ENCODE measurements at regions not wholly inside any gene's neighbourhood (a gene's known extent, or its start where the extent isn't known, plus 50 kb on each side); places are given as distances from the start of the nearest gene placed in this dataset.

GRCh38 chr13:48801255-48801654 is 147.5 kb downstream of the CYSLTR2 start:
- 72 to 76% methylated on average over 3 of the region's 3 CpGs for WGBS, 2 donors
- no peaks in the 10 kb centered on the region for H3K4me1 ChIP-seq

DNA sequence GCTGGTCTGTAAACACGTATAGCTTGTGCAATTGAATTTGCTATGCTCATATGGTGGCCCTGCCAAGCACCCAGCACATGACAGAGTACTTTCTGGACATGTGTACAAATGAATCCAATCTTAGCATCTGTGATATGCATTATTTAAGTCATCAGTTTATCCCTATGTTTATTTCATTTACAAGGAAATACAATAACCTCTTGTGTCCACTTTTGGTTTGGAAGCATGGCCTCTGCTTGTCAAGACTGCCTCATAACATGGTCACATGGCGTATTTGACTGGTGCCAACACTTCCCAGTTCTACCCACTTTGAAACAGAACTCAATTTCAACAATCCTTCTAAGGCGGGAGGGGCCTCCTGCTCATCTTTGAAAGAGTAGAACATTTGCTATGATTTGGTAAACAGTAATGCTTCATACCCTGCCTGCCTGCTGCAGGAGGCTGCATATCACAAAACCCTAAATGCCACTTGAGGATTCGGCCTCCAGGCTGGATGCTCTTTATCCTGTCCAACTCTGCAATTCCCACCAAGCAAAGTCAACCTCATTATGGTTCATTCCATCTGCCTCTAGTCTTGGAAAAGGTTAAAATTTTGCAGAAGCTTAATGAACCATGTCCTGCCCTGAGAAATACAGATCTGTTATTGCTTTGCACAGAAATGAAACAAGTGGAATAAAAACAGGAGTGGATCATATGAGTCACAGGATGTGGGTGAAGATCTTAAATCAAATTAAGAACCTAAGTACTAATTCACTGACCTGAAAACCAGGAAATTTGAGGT is 151.3 kb downstream of the CYSLTR2 start:
- intact Hi-C loops (cut with DNase I), result no loop called here
- no peak overlapping the region for H3K4me3 ChIP-seq
- no peak overlapping the region for H3K27ac ChIP-seq
- no peak for TF ChIP-seq EP300 (IDR thresholded peaks at IDR 0.05)
- TF ChIP-seq POLR2A (IDR thresholded peaks at IDR 0.05), result no peak
- TF ChIP-seq, protein P1, sequence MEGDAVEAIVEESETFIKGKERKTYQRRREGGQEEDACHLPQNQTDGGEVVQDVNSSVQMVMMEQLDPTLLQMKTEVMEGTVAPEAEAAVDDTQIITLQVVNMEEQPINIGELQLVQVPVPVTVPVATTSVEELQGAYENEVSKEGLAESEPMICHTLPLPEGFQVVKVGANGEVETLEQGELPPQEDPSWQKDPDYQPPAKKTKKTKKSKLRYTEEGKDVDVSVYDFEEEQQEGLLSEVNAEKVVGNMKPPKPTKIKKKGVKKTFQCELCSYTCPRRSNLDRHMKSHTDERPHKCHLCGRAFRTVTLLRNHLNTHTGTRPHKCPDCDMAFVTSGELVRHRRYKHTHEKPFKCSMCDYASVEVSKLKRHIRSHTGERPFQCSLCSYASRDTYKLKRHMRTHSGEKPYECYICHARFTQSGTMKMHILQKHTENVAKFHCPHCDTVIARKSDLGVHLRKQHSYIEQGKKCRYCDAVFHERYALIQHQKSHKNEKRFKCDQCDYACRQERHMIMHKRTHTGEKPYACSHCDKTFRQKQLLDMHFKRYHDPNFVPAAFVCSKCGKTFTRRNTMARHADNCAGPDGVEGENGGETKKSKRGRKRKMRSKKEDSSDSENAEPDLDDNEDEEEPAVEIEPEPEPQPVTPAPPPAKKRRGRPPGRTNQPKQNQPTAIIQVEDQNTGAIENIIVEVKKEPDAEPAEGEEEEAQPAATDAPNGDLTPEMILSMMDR (IDR thresholded peaks at IDR 0.05), result no peak
- TF ChIP-seq POLR2AphosphoS5 (IDR thresholded peaks at IDR 0.05), result no peak
- no peaks in the 10 kb centered on the region for H3K27me3 ChIP-seq
- no peaks in the 10 kb centered on the region for H3K36me3 ChIP-seq
- 82 to 84% methylated on average over 4 of the region's 4 CpGs for WGBS, 2 donors
- no peaks in the 10 kb centered on the region for H3K4me1 ChIP-seq
- DNase-seq, result no peak
- no peaks in the 10 kb centered on the region for H3K9me3 ChIP-seq

More at GRCh38 chr13:48801255-48801654, 147.5 kb downstream of the CYSLTR2 start:
- H3K4me3 ChIP-seq, result no peak overlapping the region
- intact Hi-C loops (cut with DNase I), result no loop called here
- no peak for DNase-seq
- no peaks in the 10 kb centered on the region for H3K9me3 ChIP-seq
- no peaks in the 10 kb centered on the region for H3K36me3 ChIP-seq
- H3K27ac ChIP-seq, result no peak overlapping the region
- TF ChIP-seq, protein P1 (IDR thresholded peaks at IDR 0.05), result no peak
- TF ChIP-seq EP300 (IDR thresholded peaks at IDR 0.05) (no peak), POLR2A (IDR thresholded peaks at IDR 0.05) (no peak), POLR2AphosphoS5 (IDR thresholded peaks at IDR 0.05) (no peak)
- H3K27me3 ChIP-seq, result no peaks in the 10 kb centered on the region

GRCh38 chr13:48806522-48806921 is 152.8 kb downstream of the CYSLTR2 start:
- H3K36me3 ChIP-seq, result no peaks in the 10 kb centered on the region
- H3K4me3 ChIP-seq, result no peak overlapping the region
- H3K9me3 ChIP-seq, result no peaks in the 10 kb centered on the region
- intact Hi-C loops (cut with DNase I), result no loop called here
- WGBS, 2 donors, result 92 to 95% methylated on average over 3 of the region's 3 CpGs
- no peak overlapping the region for H3K27ac ChIP-seq
- no peak for DNase-seq
- TF ChIP-seq EP300 (IDR thresholded peaks at IDR 0.05), result no peak
- TF ChIP-seq, protein P1 (IDR thresholded peaks at IDR 0.05), result no peak
- H3K4me1 ChIP-seq, result peaks cover 0 to 10% (median 5%) of the 10 kb centered on the region in 4 donors
- H3K27me3 ChIP-seq, result no peaks in the 10 kb centered on the region

DNA sequence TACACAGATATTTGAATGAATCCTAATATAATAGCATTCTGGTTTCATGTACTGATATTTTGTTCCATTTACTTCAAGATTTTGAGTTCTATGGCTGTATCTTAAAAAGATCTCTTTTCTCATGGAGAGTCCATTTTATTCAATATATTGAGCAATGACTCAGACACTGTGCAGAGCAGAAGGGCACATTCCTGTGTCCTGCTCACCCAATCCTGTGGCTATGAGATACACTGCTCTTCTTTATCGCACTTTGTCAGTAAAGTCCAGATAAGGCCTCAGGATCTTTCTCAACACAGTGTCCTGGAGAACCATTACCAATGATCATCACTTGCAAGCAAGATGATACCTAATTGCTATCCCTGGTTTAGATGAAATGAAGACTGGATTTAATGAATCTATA is 155.0 kb downstream of the CYSLTR2 start:
- no peaks in the 10 kb centered on the region for H3K9me3 ChIP-seq
- no peaks in the 10 kb centered on the region for H3K36me3 ChIP-seq
- no peak overlapping the region for H3K4me3 ChIP-seq
- no peak overlapping the region for H3K27ac ChIP-seq
- intact Hi-C loops (cut with DNase I), result no loop called here
- H3K4me1 ChIP-seq, result peaks cover 0 to 10% (median 5%) of the 10 kb centered on the region in 4 donors
- 96 to 98% methylated on average over 1 of the region's 1 CpG for WGBS, 2 donors
- no peaks in the 10 kb centered on the region for H3K27me3 ChIP-seq
- TF ChIP-seq, protein P1 (IDR thresholded peaks at IDR 0.05), result no peak
- TF ChIP-seq POLR2A (IDR thresholded peaks at IDR 0.05), result no peak
- TF ChIP-seq POLR2AphosphoS5 (IDR thresholded peaks at IDR 0.05), result no peak
- no peak for TF ChIP-seq EP300 (IDR thresholded peaks at IDR 0.05)
- DNase-seq, result no peak

DNA sequence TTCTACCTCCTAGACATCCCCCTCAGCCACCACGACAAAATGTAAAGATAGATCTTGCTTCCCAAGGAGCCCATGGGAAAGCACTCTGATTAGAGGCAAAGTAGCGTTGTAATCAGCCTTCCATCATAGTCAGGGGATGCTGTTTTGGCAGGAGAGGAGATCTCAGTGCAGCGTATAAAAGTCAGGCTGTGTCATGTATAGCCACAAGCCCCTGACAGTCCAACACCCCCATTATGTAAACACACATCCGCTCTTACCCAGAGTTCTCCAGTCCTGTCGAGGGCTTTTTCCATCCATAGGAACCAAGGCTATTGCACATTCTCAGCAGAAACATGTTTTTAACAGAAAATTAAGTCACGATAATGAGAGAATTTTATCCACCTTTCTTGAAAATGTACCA is 156.3 kb downstream of the CYSLTR2 start:
- 80 to 84% methylated on average over 6 of the region's 6 CpGs for WGBS, 2 donors
- TF ChIP-seq, protein P1 (IDR thresholded peaks at IDR 0.05), result no peak
- TF ChIP-seq POLR2AphosphoS5 (IDR thresholded peaks at IDR 0.05), result no peak
- no peak for TF ChIP-seq EP300 (IDR thresholded peaks at IDR 0.05)
- no peak for TF ChIP-seq POLR2A (IDR thresholded peaks at IDR 0.05)
- Histone ChIP-seq H3K9me3 (no peaks in the 10 kb centered on the region), H3K27ac (no peak overlapping the region), H3K4me1 (peaks cover 0 to 10% (median 5%) of the 10 kb centered on the region in 4 donors), H3K27me3 (no peaks in the 10 kb centered on the region), H3K36me3 (no peaks in the 10 kb centered on the region), H3K4me3 (no peak overlapping the region)
- intact Hi-C loops (cut with DNase I), result no loop called here
- no peak for DNase-seq

Data from sigmoid colon (tissue), 6 donors.